Fibroblast of lung (primary cell): ENCODE measurements at regions not wholly inside any gene's neighbourhood (a gene's known extent, or its start where the extent isn't known, plus 50 kb on each side); places are given as distances from the start of the nearest gene placed in this dataset.

Experiments used
- DNase-seq, 2 donors: peaks; one replicate each; pipeline versions ENCODE4 v3.0.0 to v3.0.0-alpha.2; 2010; ENCODE audit warnings: low read depth in 2 of 2
- H2AFZ ChIP-seq: 2 replicates; pipeline ENCODE4 v1.5.1; 2012; ENCODE audit warnings: low read length, control low read depth, inconsistent platforms
- H3K27ac ChIP-seq: 2 replicates; pipeline ENCODE4 v1.5.1; 2011; ENCODE audit warnings: low read length, control low read depth; ENCODE audit not compliant: insufficient read depth
- H3K27me3 ChIP-seq: 2 replicates; pipeline ENCODE4 v1.5.1; 2011; ENCODE audit warnings: mild to moderate bottlenecking, low read length; ENCODE audit not compliant: control insufficient read depth, insufficient read depth
- H3K36me3 ChIP-seq: 2 replicates; pipeline ENCODE4 v1.5.1; 2011; ENCODE audit warnings: low read length; ENCODE audit not compliant: control insufficient read depth, insufficient read depth
- H3K4me1 ChIP-seq: 2 replicates; pipeline ENCODE4 v1.5.1; 2011; ENCODE audit warnings: low read length; ENCODE audit not compliant: control insufficient read depth, insufficient read depth; ENCODE audit errors: extremely low read depth
- H3K4me2 ChIP-seq: 2 replicates; pipeline ENCODE4 v1.5.1; 2011; ENCODE audit warnings: low read length, control low read depth; ENCODE audit not compliant: insufficient read depth; ENCODE audit errors: extremely low read depth
- H3K4me3 ChIP-seq, 4 experiments: fragments of 200-600 bp in 1 of 4; sonication (generic) in 1 of 4; replicated peaks in 1 of 4; 2 replicates each; pipeline ENCODE4 v1.5.1; 2011 to 2016; ENCODE audit warnings: low read length in 4 of 4, low read depth in 3 of 4, mild to moderate bottlenecking in 3 of 4, control low read depth in 2 of 4, inconsistent platforms in 1 of 4, mixed read lengths in 1 of 4; ENCODE audit not compliant: insufficient read depth in 1 of 4; ENCODE audit errors: control extremely low read depth in 1 of 4
- H3K79me2 ChIP-seq: 2 replicates; pipeline ENCODE4 v1.5.1; 2012; ENCODE audit warnings: mild to moderate bottlenecking, low read length, inconsistent platforms; ENCODE audit not compliant: control insufficient read depth, insufficient read depth
- H3K9ac ChIP-seq: 2 replicates; pipeline ENCODE4 v1.5.1; 2011; ENCODE audit warnings: mild to moderate bottlenecking, low read length, control low read depth; ENCODE audit not compliant: insufficient read depth
- H3K9me3 ChIP-seq: 2 replicates; pipeline ENCODE4 v1.5.1; 2012; ENCODE audit warnings: low read depth, low read length; ENCODE audit not compliant: control insufficient read depth, insufficient read depth
- H4K20me1 ChIP-seq: 2 replicates; pipeline ENCODE4 v1.5.1; 2011; ENCODE audit warnings: low read length; ENCODE audit not compliant: control insufficient read depth, insufficient read depth; ENCODE audit errors: extremely low read depth
- CTCF ChIP-seq, 2 donors: IDR thresholded peaks in 1 of 2; conservative IDR thresholded peaks in 1 of 2; 1 replicate in 1 of 2; 2 replicates in 1 of 2; pipeline ENCODE4 v1.5.1; 2011 to 2012; ENCODE audit warnings: low read length in 2 of 2, control low read depth in 1 of 2, inconsistent platforms in 1 of 2, low read depth in 1 of 2, mild to moderate bottlenecking in 1 of 2
- EZH2 ChIP-seq: IDR thresholded peaks from 2 replicates; pipeline ENCODE4 v1.5.1; 2012; ENCODE audit warnings: low read length, control low read depth, mild to moderate bottlenecking; ENCODE audit errors: missing control alignments

GRCh38 chr4:3857269-3857926 is 91.2 kb downstream of the ADRA2C start:
- Histone ChIP-seq H3K9ac (no peak overlapping the region), H3K4me3 (no peak overlapping the region), H3K27me3 (peaks cover 4% of the 10 kb centered on the region), H4K20me1 (no peaks in the 10 kb centered on the region), H3K79me2 (no peaks in the 10 kb centered on the region), H3K9me3 (no peaks in the 10 kb centered on the region), H3K36me3 (no peaks in the 10 kb centered on the region), H3K4me2 (no peak overlapping the region), H3K4me1 (no peaks in the 10 kb centered on the region), H2AFZ (no peak overlapping the region), H3K27ac (no peak overlapping the region)
- no peak for DNase-seq
- TF ChIP-seq CTCF (conservative IDR thresholded peaks at IDR 0.05 in 1 of 2, IDR thresholded peaks at IDR 0.05 in 1 of 2; ENCODE audit: low read depth in 1 of 2, low read length in 2 of 2) (no peak), EZH2 (no peak)

GRCh38 chr4:3858046-3858730 is 92.0 kb downstream of the ADRA2C start:
- peaks cover 4% of the 10 kb centered on the region for H3K27me3 ChIP-seq

More at GRCh38 chr4:3858046-3858730, 92.0 kb downstream of the ADRA2C start:
- Histone ChIP-seq H3K9me3 (no peaks in the 10 kb centered on the region), H3K27ac (no peak overlapping the region), H4K20me1 (no peaks in the 10 kb centered on the region), H3K4me3 (no peak overlapping the region), H3K9ac (no peak overlapping the region), H3K4me1 (no peaks in the 10 kb centered on the region), H3K4me2 (no peak overlapping the region), H2AFZ (no peak overlapping the region), H3K36me3 (no peaks in the 10 kb centered on the region), H3K79me2 (no peaks in the 10 kb centered on the region)
- TF ChIP-seq EZH2 (no peak), CTCF (conservative IDR thresholded peaks at IDR 0.05 in 1 of 2, IDR thresholded peaks at IDR 0.05 in 1 of 2; ENCODE audit: low read depth in 1 of 2, low read length in 2 of 2) (no peak)
- no peak for DNase-seq
